NCI-H187 (cell line): ENCODE measurements at regions not wholly inside any gene's neighbourhood (a gene's known extent, or its start where the extent isn't known, plus 50 kb on each side); places are given as distances from the start of the nearest gene placed in this dataset.

ENCODE experiments used
- DNase-seq, 2 experiments: peaks; one replicate each; lab custom pipeline; 2025; lab: John Stamatoyannopoulos, UW

DNA sequence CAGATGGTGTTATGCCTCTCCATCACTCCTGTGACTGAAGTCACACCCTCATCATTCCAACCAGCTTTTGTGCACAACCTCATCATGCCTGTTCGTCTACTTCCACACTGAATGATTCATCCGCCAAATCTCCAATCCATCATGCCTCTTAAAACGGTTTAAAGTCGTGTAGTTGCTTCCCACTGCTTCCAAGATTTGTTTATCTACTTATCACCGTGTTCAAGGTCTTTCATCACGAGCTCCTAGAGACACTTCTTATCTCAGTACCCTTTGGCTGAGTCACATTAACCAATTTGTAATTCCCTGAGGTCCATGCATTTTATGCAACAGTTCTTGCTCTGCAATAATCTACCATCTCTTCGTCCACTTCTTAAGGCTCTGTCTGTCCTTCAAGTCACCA is 592.3 kb upstream of the ID2 start:
- no peak for DNase-seq

DNA sequence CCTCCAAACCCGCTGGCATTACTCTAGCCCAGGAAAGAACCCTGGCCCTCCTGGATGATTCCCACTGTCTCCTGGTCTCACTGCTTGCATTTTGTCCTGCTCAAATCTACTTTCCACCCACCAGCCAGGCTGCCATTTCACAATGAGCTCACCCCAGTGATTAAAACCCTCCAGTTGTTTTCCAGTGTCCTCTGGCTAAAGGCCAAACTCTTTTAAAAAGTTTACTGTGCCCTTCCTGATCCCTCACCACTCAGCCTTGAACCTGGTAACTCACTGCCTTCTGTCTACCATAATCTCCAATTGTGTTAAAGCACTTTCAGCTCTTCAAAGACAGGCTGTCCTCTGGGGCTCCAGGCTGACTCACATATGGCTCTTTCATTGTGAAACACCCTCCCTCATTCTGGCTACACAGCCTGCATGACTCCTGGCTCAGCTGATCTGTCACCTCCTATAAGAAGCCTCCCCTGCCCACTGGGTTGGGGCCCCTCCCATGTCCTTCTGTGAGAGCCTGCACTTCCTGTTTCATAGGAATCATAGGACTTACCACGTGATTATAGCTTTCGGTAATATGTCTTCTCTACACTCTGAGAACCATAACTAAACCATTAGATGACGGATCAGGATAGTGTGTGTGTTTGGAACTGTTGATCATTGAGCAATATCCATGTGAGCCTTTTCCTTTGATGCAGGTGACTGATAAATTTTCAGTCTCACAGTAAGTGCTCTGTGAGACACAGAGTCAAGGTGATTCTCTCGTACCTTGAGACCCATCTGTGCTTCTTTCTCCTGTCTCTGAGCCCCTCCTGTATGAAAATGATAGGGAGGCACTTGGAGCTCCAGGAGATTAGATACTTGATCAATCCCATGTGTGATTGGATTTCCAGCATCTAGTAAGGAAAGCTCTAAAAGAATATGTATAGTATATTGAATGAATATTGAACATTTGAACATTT is 590.8 kb upstream of the ID2 start:
- DNase-seq = no peak

DNA sequence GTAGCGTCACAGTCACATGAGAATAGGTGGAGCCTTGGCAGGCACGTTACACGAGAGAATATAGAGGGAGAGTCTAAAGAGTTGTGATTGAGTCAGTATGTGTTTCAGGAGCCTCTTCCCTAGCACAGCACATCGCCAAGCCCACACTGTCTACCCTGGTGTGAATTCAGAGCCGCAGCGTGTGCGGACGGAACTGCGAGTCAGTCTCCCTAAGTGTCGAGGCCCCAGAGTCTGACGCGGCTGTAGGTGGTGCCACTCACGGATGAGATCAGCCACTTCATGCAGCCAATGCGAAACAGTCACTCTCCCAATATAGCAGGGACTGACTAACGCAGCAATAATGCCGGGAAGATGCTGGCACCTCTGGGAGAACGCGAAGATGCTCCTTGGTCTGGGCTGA is 587.3 kb upstream of the ID2 start:
- DNase-seq = no peak

DNA sequence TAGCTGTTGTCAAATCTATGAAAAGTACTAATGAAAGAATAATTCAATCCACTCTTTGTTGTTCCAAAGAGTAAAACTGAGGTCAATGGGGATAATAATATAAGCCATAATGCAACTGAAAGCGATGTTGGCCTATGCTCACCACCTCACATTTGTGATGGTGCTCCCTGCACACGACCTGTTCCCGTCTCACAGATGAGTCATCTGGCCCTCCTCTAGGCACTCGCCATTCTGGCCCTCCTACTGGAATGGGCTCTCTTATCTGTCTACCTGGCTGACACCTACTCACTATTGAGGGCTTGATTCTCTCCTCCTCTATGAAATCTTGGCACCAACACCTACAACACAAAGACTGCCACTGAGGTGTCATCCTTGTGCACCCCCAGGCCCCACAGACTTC is 585.9 kb upstream of the ID2 start:
- DNase-seq = no peak

DNA sequence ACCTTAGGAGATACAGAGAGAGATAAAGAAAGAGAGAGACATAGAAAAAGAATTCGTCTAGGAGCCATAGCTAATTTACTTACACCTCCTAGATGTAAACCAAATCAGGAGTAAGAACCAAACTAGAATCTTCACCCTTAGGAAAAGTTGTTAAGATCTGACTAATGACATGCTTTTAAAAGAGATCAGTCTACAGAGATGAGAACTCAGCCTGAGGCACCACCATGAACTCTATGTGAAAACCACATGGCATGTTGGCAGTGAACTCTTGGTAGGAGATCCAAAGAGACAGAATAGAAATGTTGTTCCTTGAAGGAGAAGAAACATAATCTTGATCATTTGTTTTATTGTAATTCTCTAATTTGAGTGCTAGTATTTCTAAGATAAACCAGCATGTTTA is 585.4 kb upstream of the ID2 start:
- no peak for DNase-seq

DNA sequence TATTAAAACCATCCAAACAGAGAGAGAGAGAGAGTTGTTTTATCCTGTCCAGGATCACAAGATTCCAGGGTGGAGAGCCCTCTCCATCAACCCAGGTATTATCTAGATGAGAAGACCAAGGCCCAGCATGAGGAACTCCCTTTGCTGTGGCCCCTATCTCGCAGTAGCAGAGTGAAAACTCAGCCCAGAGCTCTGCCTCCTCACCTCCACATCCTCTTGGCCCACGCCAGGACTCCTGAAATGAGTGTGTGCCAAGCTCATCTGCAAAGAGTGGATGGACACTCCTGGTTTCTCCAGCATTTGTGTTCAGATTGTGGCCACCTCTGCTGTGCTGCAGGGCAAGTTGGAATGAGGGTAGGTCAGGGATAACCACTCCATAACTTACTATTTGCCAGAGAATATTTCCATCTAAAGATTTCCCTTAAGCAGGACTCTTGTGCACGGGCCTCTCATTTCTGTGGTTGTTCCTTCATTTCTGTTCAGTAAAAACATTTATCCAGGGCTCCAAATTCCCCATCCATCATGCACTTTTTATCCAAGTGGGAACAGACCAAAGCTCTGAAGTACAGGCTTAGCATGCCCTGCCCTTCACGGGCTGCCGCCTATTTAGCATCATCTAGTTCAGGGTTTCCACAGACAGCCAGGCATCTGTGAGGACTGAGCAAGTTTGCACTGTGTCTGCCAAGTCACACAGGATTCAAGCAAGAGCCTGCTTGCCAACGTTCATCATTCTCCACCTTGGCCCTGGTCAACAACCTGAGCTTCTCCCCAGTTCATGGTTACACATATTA is 583.2 kb upstream of the ID2 start:
- no peak for DNase-seq

DNA sequence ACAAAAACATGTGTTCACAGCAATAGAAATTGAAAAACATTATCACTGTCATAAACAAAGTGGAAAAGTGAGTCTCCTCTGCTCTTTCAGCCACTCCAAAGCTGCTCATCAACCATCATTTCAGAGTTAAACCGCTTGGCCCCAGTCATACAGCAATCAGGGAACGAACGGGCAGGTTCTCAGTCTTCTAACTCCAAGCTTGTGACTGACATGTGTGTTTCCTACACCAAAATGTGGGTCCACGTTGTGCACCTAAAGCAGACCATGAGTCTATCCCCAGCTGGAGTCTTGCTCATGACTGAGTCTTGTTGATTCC is 582.6 kb upstream of the ID2 start:
- DNase-seq = no peak

DNA sequence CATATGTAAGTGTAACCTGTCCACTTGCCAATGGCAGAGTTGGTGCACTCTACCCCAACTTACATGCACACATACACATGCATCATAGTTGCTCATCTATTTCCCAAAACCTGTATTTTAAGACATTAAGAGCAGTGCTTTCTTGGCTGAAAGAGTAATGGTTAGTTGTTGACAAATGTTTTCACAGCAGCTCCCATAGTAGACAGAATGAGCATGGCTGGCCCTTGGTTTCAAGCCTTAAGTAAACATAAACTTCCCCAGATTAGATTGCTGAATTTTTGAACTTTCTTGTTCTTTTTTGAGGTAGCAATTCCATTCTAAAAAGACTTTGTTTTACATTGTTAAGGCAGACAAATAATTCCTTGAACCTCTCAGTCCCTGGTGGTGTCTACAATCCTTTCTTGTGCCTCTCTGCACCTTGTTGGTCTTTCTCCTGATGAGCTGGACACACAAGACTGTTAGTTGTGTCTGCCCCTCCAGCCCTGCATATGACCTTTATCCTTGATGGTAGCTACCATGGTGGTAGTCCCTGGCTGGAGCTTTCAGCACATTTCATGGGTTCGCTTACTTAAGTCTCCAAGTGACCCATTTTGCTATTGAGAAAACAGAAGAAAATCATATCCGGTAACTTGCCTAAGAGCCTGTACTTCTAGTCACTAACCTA is 580.1 kb upstream of the ID2 start:
- no peak for DNase-seq

DNA sequence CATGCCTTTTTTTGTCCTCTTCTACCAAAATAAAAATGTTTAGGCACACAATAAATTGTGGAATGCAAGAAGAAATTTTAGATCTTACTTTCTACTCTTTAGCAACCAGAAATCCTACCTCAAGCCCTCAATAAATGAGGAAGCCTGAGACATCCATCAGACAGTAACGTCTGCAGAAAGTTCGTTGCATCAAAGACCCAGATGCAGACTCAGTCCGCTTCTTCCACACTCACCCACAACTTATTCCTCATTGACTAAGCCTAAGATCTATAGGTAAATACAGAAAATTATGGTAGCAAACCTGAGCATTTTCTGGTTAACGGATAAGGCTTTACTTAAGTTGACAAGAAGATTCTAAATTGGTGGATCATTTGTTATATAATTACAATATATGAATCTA is 579.4 kb upstream of the ID2 start:
- no peak for DNase-seq

DNA sequence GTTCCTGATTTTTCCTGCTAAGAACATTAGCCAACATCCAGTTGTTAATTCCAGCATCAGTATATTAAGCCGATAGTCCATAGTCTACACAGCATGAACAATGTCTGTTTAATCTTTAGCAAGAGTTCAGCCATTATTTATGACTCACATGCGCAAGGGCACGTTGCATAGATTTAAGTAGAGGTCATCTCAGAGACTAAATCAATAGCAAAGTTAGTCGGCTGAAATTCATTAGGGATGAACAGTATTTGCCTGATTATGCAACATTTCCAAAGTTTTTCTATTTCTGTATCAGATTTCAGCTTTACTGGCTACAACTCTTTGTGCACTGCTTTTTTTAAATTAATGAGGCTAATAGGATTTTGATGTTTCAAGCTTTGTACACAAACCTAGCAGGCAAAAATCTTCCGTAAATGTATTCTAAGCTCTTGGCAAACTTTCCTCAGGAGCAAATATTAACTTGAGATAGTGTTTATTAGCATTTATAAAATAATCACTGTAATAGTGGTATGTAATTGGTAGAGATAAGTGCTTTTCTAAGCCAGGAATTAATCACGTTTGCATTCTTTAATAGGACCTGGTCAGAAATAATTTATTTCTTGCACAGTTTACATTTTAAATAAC is 578.7 kb upstream of the ID2 start:
- DNase-seq = no peak

DNA sequence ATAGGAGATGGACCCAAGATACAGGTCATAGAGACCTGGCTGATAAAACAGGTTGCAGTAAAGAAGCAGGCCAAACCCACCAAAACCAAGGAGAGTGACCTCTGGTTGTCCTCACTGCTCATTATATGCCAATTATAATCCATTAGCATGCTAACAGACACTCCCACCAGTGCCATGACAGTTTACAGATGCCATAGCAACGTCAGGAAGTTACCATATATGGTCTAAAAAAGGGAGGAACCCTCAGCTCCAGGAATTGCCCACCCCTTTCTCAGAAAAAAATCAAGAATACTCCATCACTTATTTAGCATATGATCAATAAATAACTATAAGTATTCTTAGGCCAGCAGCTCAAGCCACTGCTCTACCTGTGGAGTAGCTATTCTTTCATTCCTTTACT is 574.7 kb upstream of the ID2 start:
- no peak for DNase-seq

DNA sequence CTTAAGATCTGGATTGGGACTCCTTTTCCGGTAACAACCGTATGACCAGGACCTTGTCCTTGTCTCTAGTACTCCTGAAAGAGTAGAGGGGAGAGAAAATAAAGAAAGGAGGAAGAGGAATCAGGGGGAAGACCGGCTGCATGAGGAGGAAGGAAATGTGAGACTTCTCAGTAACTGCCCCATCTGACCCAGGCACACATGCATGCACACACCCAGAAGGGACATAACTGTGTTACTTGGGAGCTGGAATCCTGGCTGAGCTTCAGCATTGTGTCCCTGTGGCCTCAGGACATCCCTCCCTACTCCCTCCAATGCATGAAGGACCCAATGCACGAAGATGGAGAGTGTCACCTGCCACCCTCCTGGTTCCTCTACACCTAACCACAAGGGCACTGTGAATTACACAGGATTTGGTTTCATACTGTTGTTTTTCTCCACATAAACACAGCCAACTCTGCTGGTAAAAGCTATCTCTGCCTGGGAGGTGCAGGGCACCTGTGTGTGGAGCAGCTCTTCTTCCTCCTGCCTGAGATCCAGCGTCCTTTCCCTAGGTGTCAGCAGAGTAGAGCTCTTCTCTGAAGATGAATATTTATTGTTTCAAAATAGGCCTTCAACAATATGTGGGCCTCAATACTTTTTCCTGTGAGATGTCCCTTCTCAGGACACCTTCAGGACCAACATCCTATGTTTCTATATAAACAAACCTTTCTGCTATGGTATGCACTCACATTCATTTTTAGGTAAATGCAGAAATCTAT is 574.1 kb upstream of the ID2 start:
- DNase-seq = no peak

DNA sequence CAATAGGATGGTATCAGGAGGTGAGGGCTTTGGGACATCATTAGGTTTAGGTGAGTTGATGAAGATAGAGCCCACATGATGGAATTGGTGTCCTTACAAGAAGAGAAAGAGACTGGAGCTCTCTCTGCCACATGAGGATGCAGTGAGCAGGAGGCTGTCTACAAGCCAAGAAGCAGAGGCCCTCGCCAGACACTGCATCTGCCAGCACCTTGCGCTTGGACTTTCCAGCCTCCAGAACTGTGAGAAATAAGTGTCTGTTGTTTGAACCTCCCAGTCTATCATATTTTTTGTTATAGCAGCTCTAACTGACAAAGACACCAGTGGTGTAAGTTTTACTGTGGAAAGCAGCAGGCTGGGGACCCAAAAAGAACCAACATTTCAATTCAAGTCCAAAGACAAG is 571.1 kb upstream of the ID2 start:
- DNase-seq = no peak

DNA sequence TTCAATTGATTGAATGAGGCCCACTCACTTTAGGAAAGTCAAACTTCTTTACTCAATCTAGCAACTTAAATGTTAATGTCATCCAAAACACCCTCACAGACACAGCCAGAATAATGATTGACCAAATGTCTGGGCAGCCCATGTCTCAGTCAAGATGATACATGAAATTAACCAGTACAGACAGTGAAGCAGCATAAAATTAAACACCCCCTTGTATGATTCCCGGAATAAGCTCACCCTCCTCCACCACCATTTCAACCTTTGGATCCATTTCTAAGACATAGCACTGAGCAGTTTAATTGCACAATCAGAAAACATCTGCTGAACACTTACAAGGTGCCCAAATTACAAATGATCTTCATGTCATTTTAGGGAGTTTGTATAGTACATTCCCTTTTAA is 570.7 kb upstream of the ID2 start:
- no peak for DNase-seq

DNA sequence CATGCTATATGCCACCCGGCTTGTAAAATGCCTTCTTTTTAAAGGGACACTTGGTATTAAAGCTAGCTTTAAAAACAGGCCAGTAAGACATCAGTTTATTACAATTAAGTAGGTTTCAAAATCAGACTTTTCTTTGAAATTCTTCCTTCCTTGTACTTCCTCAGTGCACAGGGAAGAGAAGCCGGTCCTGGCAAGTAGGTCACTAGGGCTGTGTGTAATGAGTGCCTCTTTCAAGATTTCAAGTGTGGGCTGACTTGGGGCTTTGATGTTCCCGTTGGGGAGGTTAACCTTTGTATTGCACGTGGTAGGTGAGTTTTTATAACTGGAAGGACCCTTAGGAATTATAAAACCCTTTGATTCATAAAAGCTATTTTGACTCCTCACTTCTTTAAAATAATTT is 566.4 kb upstream of the ID2 start:
- DNase-seq = no peak

DNA sequence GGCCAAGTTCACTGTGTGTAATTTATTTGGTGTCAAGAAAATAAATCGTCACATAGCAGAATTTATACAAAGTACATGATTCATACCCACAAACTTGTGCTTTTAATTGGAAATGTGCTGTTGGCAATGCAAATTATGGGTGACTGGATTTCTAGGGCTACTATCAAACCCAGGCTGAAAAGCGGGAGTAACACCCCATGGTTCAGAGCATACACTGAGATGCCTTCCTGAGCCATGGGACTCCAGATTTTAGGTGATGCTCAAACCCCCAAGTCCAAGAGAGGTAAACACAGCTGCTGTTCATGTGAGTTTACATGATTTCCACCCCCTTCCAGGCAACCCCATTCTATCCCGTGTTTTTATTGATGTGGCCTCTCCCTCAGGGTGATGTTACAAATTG is 565.9 kb upstream of the ID2 start:
- DNase-seq = no peak

DNA sequence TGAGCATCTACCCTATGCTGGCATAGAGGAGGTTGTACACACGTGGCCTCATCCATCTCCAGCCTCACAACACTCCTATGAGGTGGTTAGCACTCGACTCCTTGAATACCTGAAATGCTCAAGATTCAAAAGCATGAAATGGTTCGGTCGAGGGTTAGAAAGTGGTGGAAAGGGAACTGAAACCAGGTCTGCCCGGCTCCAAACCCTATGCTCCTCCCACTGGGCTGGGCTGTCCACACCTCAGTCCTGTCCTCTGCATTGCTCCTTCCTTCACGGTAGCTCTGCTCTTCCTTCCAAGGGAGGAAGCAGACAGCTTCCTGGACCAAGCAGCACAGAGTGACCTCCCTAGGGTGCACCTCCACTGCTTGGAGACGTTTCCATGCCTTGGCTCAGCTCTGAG is 565.2 kb upstream of the ID2 start:
- no peak for DNase-seq

DNA sequence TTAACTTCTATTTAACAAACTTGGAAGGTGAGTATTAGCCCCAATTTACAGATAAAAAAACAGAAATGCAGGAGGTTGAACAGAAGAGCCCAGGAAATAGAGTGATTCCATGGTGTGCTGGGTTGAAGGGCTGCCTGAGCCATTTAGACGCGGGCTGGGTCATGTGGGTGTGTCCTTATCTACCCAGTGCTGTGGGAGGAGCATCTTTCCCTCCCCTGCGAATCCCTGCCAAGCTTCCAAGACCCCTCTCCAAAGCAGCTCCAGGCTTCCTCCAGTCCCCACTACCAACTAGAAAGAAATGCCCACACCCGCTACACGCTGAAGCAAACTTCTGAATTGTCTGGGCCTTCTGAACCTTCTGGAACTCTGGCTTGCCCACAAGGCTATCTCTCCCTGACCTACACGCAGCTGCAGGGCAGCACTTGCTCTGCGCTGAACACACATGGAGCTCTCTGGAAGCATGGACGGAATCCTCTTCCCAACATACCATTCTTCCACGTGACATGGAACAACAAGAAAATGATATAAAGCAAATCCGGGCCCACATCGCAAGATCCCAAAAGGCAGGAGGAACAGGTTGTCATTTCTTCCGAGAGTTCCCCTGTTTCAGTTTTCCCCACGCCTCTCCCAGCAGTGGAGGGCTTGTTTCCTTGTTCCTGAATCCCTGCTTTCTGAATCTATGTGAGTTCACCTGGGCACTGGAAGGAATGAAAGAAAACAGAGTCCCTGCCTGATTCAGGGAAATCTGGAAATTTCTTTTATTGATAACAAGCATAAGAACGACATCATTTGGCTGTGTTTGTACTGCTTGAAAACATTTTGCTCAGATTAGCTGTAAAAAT is 562.7 kb upstream of the ID2 start:
- DNase-seq = no peak

DNA sequence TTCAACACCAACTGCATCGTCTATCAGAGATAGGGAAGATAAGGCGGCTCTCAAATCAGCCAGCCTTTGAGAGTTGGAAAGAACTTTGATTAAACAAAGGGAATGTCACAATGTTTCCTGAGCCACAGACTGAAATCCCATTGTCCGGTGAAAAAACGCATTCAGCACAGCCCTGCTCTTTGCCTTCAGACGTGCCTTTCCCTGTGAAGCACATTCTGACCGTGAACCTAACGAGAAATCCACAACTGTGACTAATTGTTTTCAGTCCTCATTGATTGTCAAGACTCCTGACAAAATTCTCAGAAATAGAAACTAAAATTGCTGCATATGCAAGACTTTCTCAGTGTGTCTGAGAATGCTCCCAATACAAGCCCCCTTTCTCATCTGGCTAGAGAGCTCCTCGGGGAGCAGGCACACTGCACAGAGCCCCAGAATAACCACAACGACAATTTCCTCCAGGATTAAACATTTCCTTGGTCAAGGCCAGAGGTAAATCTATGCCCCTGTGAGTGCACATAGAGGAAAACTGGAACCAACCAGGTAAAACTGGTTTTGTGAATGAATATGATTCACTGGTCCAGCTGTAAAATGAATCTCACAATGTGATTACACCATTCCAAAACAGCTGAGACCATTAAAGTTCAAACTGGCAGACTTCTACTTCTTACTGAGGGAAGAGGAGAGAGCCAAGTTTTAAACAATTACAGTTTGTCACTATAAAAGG is 561.9 kb upstream of the ID2 start:
- no peak for DNase-seq

DNA sequence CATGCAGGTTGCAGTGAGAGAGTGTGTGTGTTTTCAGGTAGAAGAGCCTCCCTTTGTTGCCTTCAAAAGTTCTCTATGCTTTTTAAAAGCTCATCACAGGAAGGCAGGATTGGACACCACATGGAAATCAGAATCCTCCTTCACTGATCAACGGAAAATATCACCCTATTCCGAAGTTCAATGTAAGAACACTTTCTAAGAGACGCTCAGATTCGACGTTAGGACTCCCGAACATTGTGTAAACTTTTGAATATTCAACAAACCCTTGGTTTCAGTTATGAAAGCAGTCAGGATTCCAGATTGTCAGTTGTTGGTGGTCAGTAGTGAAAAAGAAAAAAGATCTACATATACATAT is 561.4 kb upstream of the ID2 start:
- no peak for DNase-seq
